Ovary (tissue), 7 donors: ENCODE measurements at regions not wholly inside any gene's neighbourhood (a gene's known extent, or its start where the extent isn't known, plus 50 kb on each side); places are given as distances from the start of the nearest gene placed in this dataset.

Experiments
- DNase-seq, 5 donors: peaks; one replicate each; pipeline ENCODE4 v3.0.0-alpha.2; 2019 to 2020
- H3K27ac ChIP-seq, 2 donors: fragments of 200-600 bp; one replicate each; pipeline versions ENCODE4 v1.5.1 to v1.8.0; 2019 to 2022
- H3K27me3 ChIP-seq: fragments of 200-600 bp; one replicate; pipeline ENCODE4 v1.8.0; 2022
- H3K36me3 ChIP-seq: fragments of 200-600 bp; sonication (generic); one replicate; pipeline ENCODE4 v1.5.1; 2019
- H3K4me1 ChIP-seq: one replicate; pipeline ENCODE4 v1.8.1; 2013; ENCODE audit warnings: mild to moderate bottlenecking, moderate library complexity; ENCODE audit not compliant: insufficient read depth
- H3K4me3 ChIP-seq: fragments of 200-600 bp; sonication (generic); one replicate; pipeline ENCODE4 v1.5.1; 2017
- H3K9me3 ChIP-seq, 2 donors: fragments of 200-600 bp in 1 of 2; sonication (generic) in 1 of 2; one replicate each; pipeline versions ENCODE4 v1.5.1 to v1.8.1; 2013 to 2019; ENCODE audit warnings: mild to moderate bottlenecking in 1 of 2, moderate library complexity in 1 of 2
- CTCF ChIP-seq, 3 donors: fragments of 450-650 bp in 2 of 3; fragments of 200-600 bp in 1 of 3; IDR thresholded peaks; one replicate each; pipeline versions ENCODE4 v1.5.1 to v1.8.0; 2016 to 2022; ENCODE audit warnings: antibody characterized with exemption in 3 of 3, mild to moderate bottlenecking in 1 of 3
- EP300 ChIP-seq: sonication (generic); formaldehyde crosslinking; IDR thresholded peaks from one replicate; pipeline ENCODE4 v1.6.1; 2017; ENCODE audit warnings: antibody characterized with exemption
- POLR2A ChIP-seq: fragments of 450-650 bp; IDR thresholded peaks from one replicate; pipeline ENCODE4 v1.6.1; 2017; ENCODE audit warnings: antibody characterized with exemption, mild to moderate bottlenecking, moderate library complexity
- WGBS, 3 donors: extraction: QIAGEN DNeasy Blood & Tissue Kit in 1 of 3; methylation state at CpG; one replicate each; pipeline versions ENCODE4 v1.1.5 to v1.1.7; 2013 to 2017; 5-methylcytosine and 5-hydroxymethylcytosine counted together
- intact Hi-C, 4 donors: fragments of 100-400 bp; cut with DNase I; formaldehyde crosslinking; loops; one replicate each; pipeline versions ENCODE4 v1.11.0 to v1.15.1; 2022 to 2023
- donor health status: DM: no; HTN: no; CAD: no; lungs with moderate emphysema.
- donor health status: DM: no; HTN: no; CAD: no.
- donor health status: Bipolar disorder and iron deficiency.
- donor health status: DM: no; HTN: no; CAD: no.
- donor health status: DM: yes; HTN: yes; CAD: no.

DNA sequence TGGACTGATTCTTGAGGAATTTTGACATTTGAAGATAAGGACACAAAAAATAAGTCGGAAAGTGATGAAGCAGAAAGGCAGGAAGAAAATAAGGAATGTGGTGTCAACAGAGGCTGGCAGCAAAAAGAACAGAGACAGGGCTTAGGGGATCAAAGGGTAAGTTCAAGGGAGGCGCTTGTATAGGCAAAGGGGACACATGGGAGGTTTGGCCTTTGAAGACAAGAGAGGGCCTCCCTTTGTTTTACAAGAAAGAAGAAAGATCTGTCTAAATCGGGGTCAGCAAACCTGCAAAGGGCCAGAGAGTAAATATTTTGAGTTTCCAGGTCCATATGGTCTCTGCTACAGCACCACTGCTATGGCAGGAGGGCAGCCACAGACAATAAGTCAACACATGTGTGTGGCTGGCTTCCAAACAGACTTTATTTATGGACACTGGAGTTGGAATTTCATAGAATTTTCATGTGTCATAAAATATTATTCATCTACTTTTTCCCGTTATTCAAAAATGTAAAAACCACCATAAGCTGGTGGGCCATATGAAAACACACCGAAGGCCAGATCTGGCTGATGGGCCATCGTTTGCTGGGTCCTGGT is 112.0 kb upstream of the FBXL7 start:
- Histone ChIP-seq H3K4me1 (peaks cover 2% of the 10 kb centered on the region), H3K27ac (no peak overlapping the region), H3K4me3 (no peak overlapping the region), H3K9me3 (no peaks in the 10 kb centered on the region), H3K36me3 (no peaks in the 10 kb centered on the region), H3K27me3 (no peaks in the 10 kb centered on the region)
- WGBS, 3 donors: 60 to 62% (median 61%) methylated on average over 6 of the region's 6 CpGs
- intact Hi-C loops: no loop called here
- no peak for DNase-seq
- TF ChIP-seq POLR2A (no peak), CTCF (IDR thresholded peaks at IDR 0.05) (no peak), EP300 (no peak)

- DNase-seq: no peak
- Histone ChIP-seq H3K27me3 (no peaks in the 10 kb centered on the region), H3K4me3 (no peak overlapping the region), H3K4me1 (peaks cover 2% of the 10 kb centered on the region), H3K9me3 (no peaks in the 10 kb centered on the region), H3K27ac (no peak overlapping the region), H3K36me3 (no peaks in the 10 kb centered on the region)
- WGBS, 3 donors: 96 to 99% (median 98%) methylated on average over 3 of the region's 3 CpGs
- TF ChIP-seq CTCF (IDR thresholded peaks at IDR 0.05) (no peak), EP300 (no peak), POLR2A (no peak)
- intact Hi-C loops: loop anchor here in 1 of 4 donors (1.0 kb wide), 1 partner anchor 29 kb away; no protein-coding TSS in a partner anchor
Measured at GRCh38 chr5:15386122-15386521, 113.9 kb upstream of the FBXL7 start.

- no peak for DNase-seq
- 94 to 96% (median 95%) methylated on average over 18 of the region's 18 CpGs for WGBS, 3 donors
- Histone ChIP-seq H3K9me3 (no peaks in the 10 kb centered on the region), H3K27ac (no peak overlapping the region), H3K36me3 (no peaks in the 10 kb centered on the region), H3K27me3 (no peaks in the 10 kb centered on the region), H3K4me1 (peaks cover 2% of the 10 kb centered on the region), H3K4me3 (no peak overlapping the region)
- intact Hi-C loops: no loop called here
- TF ChIP-seq EP300: no peak
- no peak for TF ChIP-seq CTCF (IDR thresholded peaks at IDR 0.05)
- no peak for TF ChIP-seq POLR2A
Measured at GRCh38 chr5:15385553-15385952, 114.4 kb upstream of the FBXL7 start.

GRCh38 chr5:15385037-15385436 is 114.9 kb upstream of the FBXL7 start:
- H3K27me3 ChIP-seq: no peaks in the 10 kb centered on the region
- intact Hi-C loops: no loop called here
- peaks cover 2% of the 10 kb centered on the region for H3K4me1 ChIP-seq
- no peaks in the 10 kb centered on the region for H3K36me3 ChIP-seq
- 92 to 95% (median 93%) methylated on average over 12 of the region's 12 CpGs for WGBS, 3 donors
- no peak for DNase-seq
- H3K27ac ChIP-seq: no peak overlapping the region
- H3K4me3 ChIP-seq: no peak overlapping the region
- TF ChIP-seq EP300 (no peak), CTCF (IDR thresholded peaks at IDR 0.05) (no peak), POLR2A (no peak)
- H3K9me3 ChIP-seq: no peaks in the 10 kb centered on the region
